IPS-18a (cell line): ENCODE measurements at regions not wholly inside any gene's neighbourhood (a gene's known extent, or its start where the extent isn't known, plus 50 kb on each side); places are given as distances from the start of the nearest gene placed in this dataset.

Experiments
- H3K27ac ChIP-seq: one replicate; pipeline ENCODE4 v1.5.1; 2013; ENCODE audit warnings: low read length
- H3K27me3 ChIP-seq: one replicate; pipeline ENCODE4 v1.6.1; 2013; ENCODE audit warnings: mild to moderate bottlenecking, low read length; ENCODE audit not compliant: control insufficient read depth, insufficient read depth
- H3K36me3 ChIP-seq: one replicate; pipeline ENCODE4 v1.6.1; 2013; ENCODE audit warnings: low read depth, low read length; ENCODE audit not compliant: control insufficient read depth
- H3K4me1 ChIP-seq: one replicate; pipeline ENCODE4 v1.6.1; 2013; ENCODE audit warnings: low read depth, low read length; ENCODE audit not compliant: control insufficient read depth
- H3K4me3 ChIP-seq: one replicate; pipeline ENCODE4 v1.5.1; 2013; ENCODE audit warnings: low read length
- H3K9ac ChIP-seq: one replicate; pipeline ENCODE4 v1.6.1; 2013; ENCODE audit warnings: mild to moderate bottlenecking, low read length, moderate library complexity
- H3K9me3 ChIP-seq: one replicate; pipeline ENCODE4 v1.6.1; 2013; ENCODE audit warnings: low read depth, low read length; ENCODE audit not compliant: control insufficient read depth

DNA sequence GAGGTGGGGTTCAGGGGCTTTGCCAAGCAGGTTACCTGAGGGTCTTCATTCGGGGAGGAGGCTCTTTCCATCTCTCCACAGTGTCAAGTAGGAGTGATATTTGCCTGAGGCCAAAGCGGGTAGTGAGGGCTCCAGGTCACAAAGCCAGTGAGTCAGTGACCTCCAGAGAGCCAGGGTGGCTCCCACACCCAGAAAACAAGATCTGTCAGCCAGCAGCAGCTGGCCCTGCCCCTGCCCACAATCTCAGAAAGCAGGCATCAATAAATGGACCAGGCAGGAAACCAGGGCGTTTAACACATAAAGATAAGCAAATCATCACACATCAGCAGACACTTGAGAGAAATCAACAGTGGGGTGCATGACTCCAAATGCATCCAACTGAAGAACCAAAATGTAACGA is 250.8 kb downstream of the CDH26 start:
- Histone ChIP-seq H3K36me3 (no peaks in the 10 kb centered on the region), H3K9me3 (no peaks in the 10 kb centered on the region), H3K4me1 (no peaks in the 10 kb centered on the region), H3K9ac (no peak overlapping the region), H3K27ac (no peak overlapping the region), H3K27me3 (no peaks in the 10 kb centered on the region), H3K4me3 (no peak overlapping the region)

GRCh38 chr20:60210779-60211617 is 252.8 kb downstream of the CDH26 start:
- H3K27me3 ChIP-seq: no peaks in the 10 kb centered on the region
- H3K27ac ChIP-seq: no peak overlapping the region
- H3K4me3 ChIP-seq: no peak overlapping the region
- H3K4me1 ChIP-seq: no peaks in the 10 kb centered on the region
- H3K9ac ChIP-seq: no peak overlapping the region
- no peaks in the 10 kb centered on the region for H3K36me3 ChIP-seq
- H3K9me3 ChIP-seq: no peaks in the 10 kb centered on the region

GRCh38 chr20:60211618-60212463 is 253.6 kb downstream of the CDH26 start:
- H3K4me3 ChIP-seq: no peak overlapping the region
- no peaks in the 10 kb centered on the region for H3K9me3 ChIP-seq
- no peak overlapping the region for H3K27ac ChIP-seq
- no peaks in the 10 kb centered on the region for H3K36me3 ChIP-seq
- no peaks in the 10 kb centered on the region for H3K4me1 ChIP-seq
- H3K27me3 ChIP-seq: no peaks in the 10 kb centered on the region
- H3K9ac ChIP-seq: no peak overlapping the region

- Histone ChIP-seq H3K4me1 (no peaks in the 10 kb centered on the region), H3K9ac (no peak overlapping the region), H3K4me3 (no peak overlapping the region), H3K9me3 (no peaks in the 10 kb centered on the region), H3K27ac (no peak overlapping the region), H3K27me3 (no peaks in the 10 kb centered on the region), H3K36me3 (no peaks in the 10 kb centered on the region)
Measured at GRCh38 chr20:60212695-60213094, 254.5 kb downstream of the CDH26 start.

GRCh38 chr20:60213126-60213893 is 255.1 kb downstream of the CDH26 start:
- Histone ChIP-seq H3K9me3 (no peaks in the 10 kb centered on the region), H3K27me3 (no peaks in the 10 kb centered on the region), H3K9ac (no peak overlapping the region), H3K4me3 (no peak overlapping the region), H3K4me1 (no peaks in the 10 kb centered on the region), H3K27ac (no peak overlapping the region), H3K36me3 (no peaks in the 10 kb centered on the region)

DNA sequence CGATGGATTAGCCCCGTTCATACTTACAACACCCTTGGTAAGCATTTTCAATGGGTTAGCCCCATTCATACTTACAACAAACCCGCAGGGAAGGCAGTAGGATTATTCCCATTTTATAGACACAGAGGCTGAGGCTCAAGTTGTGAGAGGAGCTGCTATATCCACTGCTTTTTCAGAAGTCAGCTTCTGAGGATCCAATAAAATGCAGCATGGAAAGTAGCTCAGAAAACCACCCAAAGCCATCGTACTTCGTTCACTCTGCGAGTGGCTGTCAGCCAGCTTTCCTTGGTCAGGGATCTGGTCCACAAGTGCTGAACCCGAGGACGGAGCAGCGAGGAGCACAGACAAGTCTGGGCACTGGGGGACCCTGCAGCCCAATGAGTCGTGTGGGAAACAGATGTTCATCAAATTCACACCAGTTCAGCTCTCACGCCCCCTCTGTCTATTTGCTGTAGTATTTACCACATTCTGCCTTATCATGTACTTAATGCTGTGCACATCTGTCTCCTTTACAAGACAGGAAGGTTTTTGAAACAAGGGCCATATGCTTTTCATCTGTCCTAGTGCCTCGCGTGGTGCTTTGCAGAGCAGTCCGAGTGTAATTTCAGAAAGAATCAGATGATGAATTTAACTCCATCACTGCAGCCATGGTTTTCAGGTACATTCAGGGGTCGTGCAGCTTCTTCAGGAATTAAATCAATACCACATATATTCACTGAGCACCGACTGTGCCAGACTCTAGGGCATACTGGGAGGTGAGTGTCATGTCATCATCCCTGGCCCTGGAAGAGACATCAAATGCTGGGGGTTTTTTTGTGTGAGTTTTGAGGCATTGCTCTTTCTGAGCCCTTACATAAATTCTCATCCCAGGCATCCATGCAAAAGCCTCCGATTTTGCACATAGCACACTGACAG is 256.9 kb downstream of the CDH26 start:
- H3K36me3 ChIP-seq: no peaks in the 10 kb centered on the region
- H3K9ac ChIP-seq: no peak overlapping the region
- H3K27ac ChIP-seq: no peak overlapping the region
- H3K9me3 ChIP-seq: no peaks in the 10 kb centered on the region
- H3K4me1 ChIP-seq: no peaks in the 10 kb centered on the region
- H3K4me3 ChIP-seq: no peak overlapping the region
- no peaks in the 10 kb centered on the region for H3K27me3 ChIP-seq

DNA sequence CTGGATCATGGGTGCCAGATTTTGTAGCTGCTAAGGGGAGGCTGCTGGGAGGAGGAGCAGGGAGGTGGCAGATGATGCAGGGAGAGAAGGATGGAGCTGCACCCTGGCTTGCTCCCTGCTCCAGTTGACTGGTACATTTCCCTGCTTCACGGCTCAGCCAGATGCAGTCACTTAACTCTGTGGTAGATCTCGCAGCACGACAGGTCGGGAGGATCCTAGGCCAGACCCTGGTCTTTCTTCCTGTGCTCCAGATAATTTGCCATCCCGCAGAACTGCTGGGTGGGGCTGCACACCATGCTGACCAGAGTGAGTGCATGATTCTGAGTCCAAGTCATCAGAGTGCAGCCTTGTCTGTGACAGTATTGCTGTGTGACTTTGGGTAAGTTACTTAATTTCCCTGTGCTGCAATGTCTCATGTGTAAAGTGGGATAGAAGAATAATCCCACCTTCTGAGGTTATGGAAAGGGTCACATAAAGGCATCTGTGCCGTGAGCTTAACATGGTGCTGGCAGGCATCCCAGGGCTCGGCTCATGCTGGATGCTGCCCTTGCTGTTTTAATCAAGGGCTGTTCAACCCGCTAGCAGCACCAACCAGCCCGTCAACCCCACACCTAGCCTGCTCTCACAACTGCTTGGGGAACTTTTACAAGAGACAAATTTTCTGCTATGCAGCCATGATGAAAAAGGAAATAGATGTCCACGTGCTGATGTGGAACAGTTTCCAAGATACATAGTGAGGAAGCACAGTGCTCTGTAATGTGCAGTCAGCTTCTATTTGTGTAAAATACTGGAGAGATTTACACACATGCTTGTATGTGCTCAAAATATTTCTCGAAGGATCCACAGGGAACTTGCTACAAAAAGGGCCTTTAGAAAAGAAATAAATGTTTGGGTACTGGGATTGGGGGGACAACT is 257.9 kb downstream of the CDH26 start:
- Histone ChIP-seq H3K36me3 (no peaks in the 10 kb centered on the region), H3K4me3 (no peak overlapping the region), H3K9me3 (no peaks in the 10 kb centered on the region), H3K27ac (no peak overlapping the region), H3K27me3 (no peaks in the 10 kb centered on the region), H3K4me1 (no peaks in the 10 kb centered on the region), H3K9ac (no peak overlapping the region)

GRCh38 chr20:60219231-60219630 is 261.0 kb downstream of the CDH26 start:
- no peaks in the 10 kb centered on the region for H3K27me3 ChIP-seq
- H3K9ac ChIP-seq: no peak overlapping the region
- no peak overlapping the region for H3K4me3 ChIP-seq
- H3K4me1 ChIP-seq: no peaks in the 10 kb centered on the region
- H3K27ac ChIP-seq: no peak overlapping the region
- no peaks in the 10 kb centered on the region for H3K36me3 ChIP-seq
- no peaks in the 10 kb centered on the region for H3K9me3 ChIP-seq

DNA sequence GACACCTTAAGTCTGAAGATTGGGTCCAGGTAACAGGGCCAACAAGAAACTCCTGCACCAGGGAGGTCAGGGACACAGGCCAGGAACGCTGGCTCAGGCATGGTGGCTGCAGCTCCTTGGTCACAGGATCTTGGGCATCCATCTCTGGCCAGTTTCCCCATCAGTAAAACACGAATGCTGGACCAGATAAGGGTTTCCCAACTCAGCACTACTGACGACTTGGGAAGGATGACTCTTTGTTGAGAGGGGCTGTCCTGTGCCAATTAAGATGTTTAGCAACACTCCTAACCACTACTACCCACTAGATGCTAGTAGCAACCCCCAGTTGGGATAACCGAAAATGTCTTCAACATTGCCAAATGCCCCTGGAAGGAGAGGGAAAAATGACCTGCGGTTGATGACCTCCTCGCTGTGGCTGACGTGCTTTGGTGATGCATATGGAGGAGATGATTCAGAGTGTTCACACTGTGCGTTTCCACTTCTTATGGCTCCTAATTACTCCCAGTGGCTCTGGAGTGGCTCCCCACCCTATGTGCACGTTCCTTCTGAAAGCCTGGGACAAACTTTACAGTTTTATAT is 261.9 kb downstream of the CDH26 start:
- Histone ChIP-seq H3K36me3 (no peaks in the 10 kb centered on the region), H3K9me3 (no peaks in the 10 kb centered on the region), H3K9ac (no peak overlapping the region), H3K27ac (no peak overlapping the region), H3K4me3 (no peak overlapping the region), H3K27me3 (no peaks in the 10 kb centered on the region), H3K4me1 (no peaks in the 10 kb centered on the region)

GRCh38 chr20:60220706-60221105 is 262.5 kb downstream of the CDH26 start:
- Histone ChIP-seq H3K4me3 (no peak overlapping the region), H3K9ac (no peak overlapping the region), H3K27me3 (no peaks in the 10 kb centered on the region), H3K4me1 (no peaks in the 10 kb centered on the region), H3K9me3 (no peaks in the 10 kb centered on the region), H3K36me3 (no peaks in the 10 kb centered on the region), H3K27ac (no peak overlapping the region)
